Muscle of leg (tissue), 3 donors: ENCODE measurements at regions not wholly inside any gene's neighbourhood (a gene's known extent, or its start where the extent isn't known, plus 50 kb on each side); places are given as distances from the start of the nearest gene placed in this dataset.

Source experiments
- DNase-seq: peaks from one replicate; pipeline ENCODE4 v3.0.0; 2013
- H3K27ac ChIP-seq: one replicate; pipeline ENCODE4 v1.5.1; 2013; ENCODE audit warnings: mild to moderate bottlenecking, low read length, control low read depth
- H3K27me3 ChIP-seq: one replicate; pipeline ENCODE4 v1.6.1; 2013; ENCODE audit warnings: low read length; ENCODE audit not compliant: control insufficient read depth, insufficient read depth
- H3K36me3 ChIP-seq: one replicate; pipeline ENCODE4 v1.6.1; 2013; ENCODE audit warnings: low read length; ENCODE audit not compliant: control insufficient read depth, insufficient read depth
- H3K4me1 ChIP-seq: one replicate; pipeline ENCODE4 v1.6.1; 2013; ENCODE audit warnings: low read length; ENCODE audit not compliant: control insufficient read depth, insufficient read depth
- H3K4me3 ChIP-seq: one replicate; pipeline ENCODE4 v1.5.1; 2013; ENCODE audit warnings: low read length, control low read depth
- H3K9me3 ChIP-seq: replicated peaks from 2 replicates; pipeline ENCODE4 v1.6.1; 2013; ENCODE audit warnings: low read depth, low read length; ENCODE audit not compliant: control insufficient read depth
- WGBS: methylation state at CpG from one replicate; pipeline ENCODE4 v1.1.5; 2013; ENCODE audit warnings: missing lambda C conversion rate; ENCODE audit not compliant: insufficient coverage; 5-methylcytosine and 5-hydroxymethylcytosine counted together

- WGBS, result no CpG with 5 or more reads among the region's 4 CpGs
- Histone ChIP-seq H3K27me3 (no peaks in the 10 kb centered on the region), H3K9me3 (no peaks in the 10 kb centered on the region)
These were observed 400.0 kb upstream of the C2CD4B start for GRCh38 chr15:62564886-62565633.

GRCh38 chr15:62565634-62566026 lies 400.5 kb upstream of the C2CD4B start:
- Histone ChIP-seq H3K27me3 (no peaks in the 10 kb centered on the region), H3K4me1 (peaks cover 23% of the 10 kb centered on the region), H3K36me3 (peaks cover 6% of the 10 kb centered on the region), H3K27ac (no peak overlapping the region), H3K4me3 (no peak overlapping the region), H3K9me3 (no peaks in the 10 kb centered on the region)
- 100% methylated on average over 2 of the region's 3 CpGs for WGBS
- DNase-seq, result peak; percentile 57

More at GRCh38 chr15:62564886-62565633, 400.0 kb upstream of the C2CD4B start:
- Histone ChIP-seq H3K27ac (no peak overlapping the region), H3K4me1 (peaks cover 23% of the 10 kb centered on the region), H3K4me3 (no peak overlapping the region), H3K36me3 (peaks cover 9% of the 10 kb centered on the region)
- DNase-seq, result no peak

DNA sequence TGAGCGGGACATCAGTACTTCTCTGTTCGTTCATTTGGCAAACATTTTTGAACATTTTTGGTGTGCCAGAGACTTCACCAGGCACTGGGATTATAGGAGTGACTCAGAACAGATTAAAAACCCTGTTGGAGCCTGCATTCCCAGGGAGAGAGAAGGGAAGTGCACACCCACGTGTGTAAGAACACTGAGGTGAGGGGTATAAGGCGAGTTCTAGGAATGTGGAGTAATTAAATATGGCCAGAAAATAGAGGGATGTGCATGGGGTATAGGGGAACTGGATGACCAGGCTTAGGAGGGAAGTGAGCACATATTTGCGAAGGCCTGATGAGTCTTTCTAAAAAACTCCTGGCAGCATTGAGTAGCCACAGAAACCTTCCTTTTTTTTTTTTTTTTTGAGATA lies 401.2 kb upstream of the C2CD4B start:
- no peak overlapping the region for H3K4me3 ChIP-seq
- DNase-seq, result no peak
- no peaks in the 10 kb centered on the region for H3K27me3 ChIP-seq
- WGBS, result 65% methylated on average over 5 of the region's 5 CpGs
- peaks cover 24% of the 10 kb centered on the region for H3K4me1 ChIP-seq
- no peaks in the 10 kb centered on the region for H3K9me3 ChIP-seq
- H3K27ac ChIP-seq, result no peak overlapping the region
- H3K36me3 ChIP-seq, result peaks cover 4% of the 10 kb centered on the region

DNA sequence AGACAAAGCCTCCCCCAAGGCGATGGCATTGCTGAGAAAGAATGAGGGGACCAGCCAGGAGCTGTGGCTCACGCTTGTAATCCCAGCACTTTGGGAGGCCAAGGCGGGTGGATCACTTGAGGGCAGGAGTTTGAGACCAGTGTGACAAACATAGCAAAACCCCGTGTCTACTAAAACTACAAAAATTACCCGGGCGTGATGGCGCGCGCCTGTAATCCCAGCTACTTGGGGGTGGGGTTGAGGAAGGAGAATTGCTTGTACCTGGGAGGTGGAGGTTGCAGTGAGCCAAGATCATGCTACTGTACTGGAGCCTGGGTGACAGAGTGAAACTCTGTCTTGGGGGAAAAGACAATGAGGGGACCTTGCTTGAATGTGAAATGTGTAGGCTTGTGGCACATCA lies 402.4 kb upstream of the C2CD4B start:
- no CpG with 5 or more reads among the region's 9 CpGs for WGBS
- Histone ChIP-seq H3K4me3 (no peak overlapping the region), H3K27ac (no peak overlapping the region), H3K27me3 (no peaks in the 10 kb centered on the region), H3K9me3 (no peaks in the 10 kb centered on the region), H3K36me3 (peaks cover 4% of the 10 kb centered on the region), H3K4me1 (peaks cover 24% of the 10 kb centered on the region)
- DNase-seq, result no peak

DNA sequence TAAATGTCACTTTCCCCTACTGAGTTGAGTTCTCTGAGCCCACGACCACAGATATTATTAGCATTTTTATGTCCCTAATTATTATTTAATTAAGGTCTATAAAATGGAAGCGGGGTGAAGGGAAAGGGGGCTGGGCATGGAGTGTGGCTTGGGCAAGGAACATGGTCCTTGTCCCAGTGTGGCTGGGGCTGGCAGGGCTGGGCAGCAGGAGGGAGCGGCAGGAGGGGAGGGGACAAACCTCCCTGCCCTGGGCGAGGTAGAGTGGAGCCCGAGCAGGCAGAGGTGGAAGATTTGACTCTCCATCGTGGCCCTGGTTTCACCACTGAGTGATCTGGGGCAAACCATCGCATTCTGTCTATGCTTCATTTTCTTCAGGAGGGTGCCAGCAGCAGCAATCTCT lies 402.9 kb upstream of the C2CD4B start:
- Histone ChIP-seq H3K9me3 (no peaks in the 10 kb centered on the region), H3K4me3 (no peak overlapping the region), H3K36me3 (peaks cover 4% of the 10 kb centered on the region), H3K27ac (no peak overlapping the region), H3K4me1 (peaks cover 24% of the 10 kb centered on the region), H3K27me3 (no peaks in the 10 kb centered on the region)
- WGBS, result 93% methylated on average over 5 of the region's 7 CpGs
- no peak for DNase-seq

DNA sequence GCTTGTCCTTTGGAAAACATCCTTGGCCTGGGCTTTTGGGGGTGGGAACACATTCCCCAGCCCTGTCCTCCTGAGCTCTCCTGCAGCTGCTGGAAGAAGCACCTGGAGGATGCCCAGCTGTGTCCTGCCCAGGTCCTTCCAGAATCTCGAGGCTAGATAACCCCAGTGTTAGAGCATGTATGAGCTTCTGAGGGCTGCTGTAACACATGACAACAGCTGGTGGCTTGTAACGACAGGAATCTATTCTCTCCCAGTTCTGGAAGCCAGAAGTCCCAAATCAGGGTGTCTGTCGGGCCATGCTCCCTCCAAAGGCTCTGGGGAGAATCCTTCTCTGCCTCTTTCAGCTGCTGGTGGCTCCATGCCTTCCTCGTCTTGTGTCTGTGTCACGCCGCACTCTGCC lies 403.6 kb upstream of the C2CD4B start:
- H3K27me3 ChIP-seq, result no peaks in the 10 kb centered on the region
- DNase-seq, result no peak
- no peaks in the 10 kb centered on the region for H3K9me3 ChIP-seq
- H3K27ac ChIP-seq, result no peak overlapping the region
- H3K4me3 ChIP-seq, result no peak overlapping the region
- H3K4me1 ChIP-seq, result peaks cover 24% of the 10 kb centered on the region
- peaks cover 4% of the 10 kb centered on the region for H3K36me3 ChIP-seq
- WGBS, result 87% methylated on average over 6 of the region's 6 CpGs

- peak; percentile 43 for DNase-seq
- Histone ChIP-seq H3K27me3 (no peaks in the 10 kb centered on the region), H3K4me3 (no peak overlapping the region), H3K36me3 (peaks cover 4% of the 10 kb centered on the region), H3K4me1 (peaks cover 24% of the 10 kb centered on the region), H3K9me3 (no peaks in the 10 kb centered on the region), H3K27ac (no peak overlapping the region)
- 85% methylated on average over 7 of the region's 14 CpGs for WGBS
These were observed 404.6 kb upstream of the C2CD4B start for GRCh38 chr15:62569460-62570404.

GRCh38 chr15:62570405-62570783 lies 405.3 kb upstream of the C2CD4B start:
- no peak for DNase-seq
- no peak overlapping the region for H3K4me3 ChIP-seq
- no peaks in the 10 kb centered on the region for H3K27me3 ChIP-seq
- peaks cover 4% of the 10 kb centered on the region for H3K36me3 ChIP-seq
- peaks cover 22% of the 10 kb centered on the region for H3K4me1 ChIP-seq
- H3K27ac ChIP-seq, result no peak overlapping the region
- no peaks in the 10 kb centered on the region for H3K9me3 ChIP-seq
- 92% methylated on average over 2 of the region's 4 CpGs for WGBS

DNA sequence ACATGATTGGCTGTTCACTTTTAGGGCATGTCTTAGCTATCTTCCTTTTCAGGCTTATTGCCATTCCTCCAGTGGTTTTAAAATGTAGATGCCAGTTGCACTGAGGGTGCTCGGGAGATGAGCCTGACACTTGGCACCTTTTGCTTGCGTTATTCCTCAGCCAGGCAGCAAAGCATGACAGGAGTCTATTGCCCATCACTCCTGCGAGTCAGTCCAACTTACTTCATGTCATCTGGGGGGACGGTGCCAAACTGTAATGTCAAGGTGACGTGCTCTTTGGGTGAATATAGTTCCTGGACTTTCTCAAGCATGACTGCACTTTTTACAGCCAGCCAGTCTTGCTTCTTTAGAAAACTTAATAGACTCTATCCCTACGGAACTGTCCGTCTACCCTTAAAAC lies 406.0 kb upstream of the C2CD4B start:
- no peak for DNase-seq
- no peak overlapping the region for H3K27ac ChIP-seq
- H3K4me1 ChIP-seq, result peaks cover 18% of the 10 kb centered on the region
- no peaks in the 10 kb centered on the region for H3K27me3 ChIP-seq
- WGBS, result 84% methylated on average over 2 of the region's 7 CpGs
- H3K4me3 ChIP-seq, result no peak overlapping the region
- H3K36me3 ChIP-seq, result peaks cover 4% of the 10 kb centered on the region
- no peaks in the 10 kb centered on the region for H3K9me3 ChIP-seq

- DNase-seq, result no peak
- H3K27ac ChIP-seq, result no peak overlapping the region
- H3K4me1 ChIP-seq, result peaks cover 16% of the 10 kb centered on the region
- H3K4me3 ChIP-seq, result no peak overlapping the region
- no peaks in the 10 kb centered on the region for H3K27me3 ChIP-seq
- H3K36me3 ChIP-seq, result peaks cover 4% of the 10 kb centered on the region
- 90% methylated on average over 7 of the region's 7 CpGs for WGBS
- H3K9me3 ChIP-seq, result no peaks in the 10 kb centered on the region
These were observed 407.7 kb upstream of the C2CD4B start for GRCh38 chr15:62572797-62573196.
